HG03097 (cell line): ENCODE measurements at regions not wholly inside any gene's neighbourhood (a gene's known extent, or its start where the extent isn't known, plus 50 kb on each side); places are given as distances from the start of the nearest gene placed in this dataset.

Experiments used
- ATAC-seq: cut with Tn5 transposase; IDR thresholded peaks from one replicate; pipeline ENCODE4 v1.9.1; 2021; ENCODE audit not compliant: unreplicated experiment, low FRiP score

GRCh38 chr15:98025237-98025636, 64.7 kb downstream of the ARRDC4 start:
- ATAC-seq: no peak

GRCh38 chr15:98034731-98035130, 74.2 kb downstream of the ARRDC4 start:
- no peak for ATAC-seq

GRCh38 chr15:98035134-98035533, 74.6 kb downstream of the ARRDC4 start:
- no peak for ATAC-seq

GRCh38 chr15:98035577-98036010, 75.1 kb downstream of the ARRDC4 start:
- no peak for ATAC-seq

GRCh38 chr15:98039596-98039995, 79.1 kb downstream of the ARRDC4 start:
- ATAC-seq: no peak

- ATAC-seq: no peak
Observed at GRCh38 chr15:98040146-98040545, 79.6 kb downstream of the ARRDC4 start.

- no peak for ATAC-seq
Observed at GRCh38 chr15:98043160-98044014, 82.9 kb downstream of the ARRDC4 start.

- ATAC-seq: no peak
Observed at GRCh38 chr15:98051734-98052133, 91.2 kb downstream of the ARRDC4 start.

GRCh38 chr15:98057453-98057852, 97.0 kb downstream of the ARRDC4 start:
- ATAC-seq: no peak

- no peak for ATAC-seq
Observed at GRCh38 chr15:98062869-98063268, 102.4 kb downstream of the ARRDC4 start.

- no peak for ATAC-seq
Observed at GRCh38 chr15:98063315-98063714, 102.8 kb downstream of the ARRDC4 start.

GRCh38 chr15:98063871-98064270, 103.4 kb downstream of the ARRDC4 start:
- no peak for ATAC-seq

GRCh38 chr15:98067339-98067738, 106.8 kb downstream of the ARRDC4 start:
- no peak for ATAC-seq

- no peak for ATAC-seq
Observed at GRCh38 chr15:98069256-98069655, 108.8 kb downstream of the ARRDC4 start.

- ATAC-seq: no peak
Observed at GRCh38 chr15:98070137-98070536, 109.6 kb downstream of the ARRDC4 start.

- ATAC-seq: no peak
Observed at GRCh38 chr15:98071786-98072185, 111.3 kb downstream of the ARRDC4 start.

- ATAC-seq: no peak
Observed at GRCh38 chr15:98075441-98075840, 114.9 kb downstream of the ARRDC4 start.

- ATAC-seq: no peak
Observed at GRCh38 chr15:98076021-98076816, 115.7 kb downstream of the ARRDC4 start.

- ATAC-seq: no peak
Observed at GRCh38 chr15:98077186-98077585, 116.7 kb downstream of the ARRDC4 start.

GRCh38 chr15:98080791-98081190, 120.3 kb downstream of the ARRDC4 start:
- no peak for ATAC-seq

- ATAC-seq: no peak
Observed at GRCh38 chr15:98083203-98083910, 122.9 kb downstream of the ARRDC4 start.
